Epidermal melanocyte (primary cell): ENCODE measurements at regions not wholly inside any gene's neighbourhood (a gene's known extent, or its start where the extent isn't known, plus 50 kb on each side); places are given as distances from the start of the nearest gene placed in this dataset.
"Not testable (repeated sequence)": the region's sequence is repeated elsewhere in the genome, so short reads cannot be mapped to it uniquely, and the experiment has no call there.

ENCODE experiments used
- DNase-seq: peaks from one replicate; pipeline ENCODE4 v3.0.0; 2011; ENCODE audit warnings: low spot score; ENCODE audit not compliant: insufficient read length

- no peak for DNase-seq
Observed at GRCh38 chr7:149606826-149607225, 109.2 kb upstream of the ZNF746 start.

GRCh38 chr7:149605696-149606095, 108.1 kb upstream of the ZNF746 start:
- no peak for DNase-seq

- DNase-seq: no peak
Observed at GRCh38 chr7:149604521-149604920, 106.9 kb upstream of the ZNF746 start.

- not testable (repeated sequence) for DNase-seq
Observed at GRCh38 chr7:149600669-149601330, 103.2 kb upstream of the ZNF746 start.

- DNase-seq: no peak
Observed at GRCh38 chr7:149599636-149600206, 102.1 kb upstream of the ZNF746 start.

GRCh38 chr7:149598721-149599308, 101.2 kb upstream of the ZNF746 start:
- DNase-seq: no peak

GRCh38 chr7:149597789-149598188, 100.2 kb upstream of the ZNF746 start:
- not testable (repeated sequence) for DNase-seq

- DNase-seq: no peak
Observed at GRCh38 chr7:149595541-149595940, 97.9 kb upstream of the ZNF746 start.

- no peak for DNase-seq
Observed at GRCh38 chr7:149595078-149595477, 97.5 kb upstream of the ZNF746 start.

- DNase-seq: no peak
Observed at GRCh38 chr7:149588930-149589329, 91.3 kb upstream of the ZNF746 start.

- DNase-seq: no peak
Observed at GRCh38 chr7:149586646-149587645, 89.3 kb upstream of the ZNF746 start.

- no peak for DNase-seq
Observed at GRCh38 chr7:149584530-149584929, 86.9 kb upstream of the ZNF746 start.

- DNase-seq: no peak
Observed at GRCh38 chr7:149584009-149584408, 86.4 kb upstream of the ZNF746 start.

- DNase-seq: no peak
Observed at GRCh38 chr7:149580328-149580727, 82.7 kb upstream of the ZNF746 start.

- not testable (repeated sequence) for DNase-seq
Observed at GRCh38 chr7:149579365-149579764, 81.8 kb upstream of the ZNF746 start.

GRCh38 chr7:149574428-149574827, 76.8 kb upstream of the ZNF746 start:
- DNase-seq: not testable (repeated sequence)

GRCh38 chr7:149573519-149573918, 75.9 kb upstream of the ZNF746 start:
- DNase-seq: no peak

- DNase-seq: not testable (repeated sequence)
Observed at GRCh38 chr7:149572920-149573319, 75.3 kb upstream of the ZNF746 start.

- no peak for DNase-seq
Observed at GRCh38 chr7:149570784-149571183, 73.2 kb upstream of the ZNF746 start.

GRCh38 chr7:149569726-149570422, 72.3 kb upstream of the ZNF746 start:
- no peak for DNase-seq
